Loucy (cell line): ENCODE measurements at regions not wholly inside any gene's neighbourhood (a gene's known extent, or its start where the extent isn't known, plus 50 kb on each side); places are given as distances from the start of the nearest gene placed in this dataset.
"Not testable (repeated sequence)": the region's sequence is repeated elsewhere in the genome, so short reads cannot be mapped to it uniquely, and the experiment has no call there.

ENCODE experiments used
- H2AFZ ChIP-seq: fragments of 200-600 bp; sonication (generic); 2 replicates; pipeline ENCODE4 v1.6.0; 2016; ENCODE audit warnings: antibody characterized with exemption, mild to moderate bottlenecking, low read length, moderate library complexity
- H3F3A ChIP-seq: fragments of 200-600 bp; 2 replicates; pipeline ENCODE4 v1.6.0; 2016; ENCODE audit warnings: antibody characterized with exemption, low read depth, mild to moderate bottlenecking
- H3K27me3 ChIP-seq: fragments of 200-600 bp; sonication (generic); 2 replicates; pipeline ENCODE4 v1.6.1; 2014; ENCODE audit warnings: low read length, mild to moderate bottlenecking; ENCODE audit not compliant: insufficient read depth, poor library complexity, severe bottlenecking
- H3K36me3 ChIP-seq: fragments of 200-600 bp; sonication (generic); 2 replicates; pipeline ENCODE4 v1.6.1; 2016; ENCODE audit warnings: low read length; ENCODE audit not compliant: insufficient read depth
- H3K4me1 ChIP-seq: fragments of 200-600 bp; sonication (generic); 2 replicates; pipeline ENCODE4 v1.5.1; 2014; ENCODE audit warnings: low read length, mild to moderate bottlenecking; ENCODE audit not compliant: insufficient read depth, poor library complexity, severe bottlenecking
- H3K4me2 ChIP-seq: fragments of 200-600 bp; sonication (generic); 2 replicates; pipeline ENCODE4 v1.6.0; 2014; ENCODE audit warnings: antibody characterized with exemption, low read length, low read depth, mild to moderate bottlenecking; ENCODE audit not compliant: poor library complexity, severe bottlenecking
- H3K4me3 ChIP-seq: fragments of 200-600 bp; sonication (generic); 2 replicates; pipeline ENCODE4 v1.5.1; 2014; ENCODE audit warnings: low read length, mild to moderate bottlenecking, mixed read lengths; ENCODE audit not compliant: poor library complexity, severe bottlenecking
- H3K79me2 ChIP-seq: fragments of 200-600 bp; sonication (generic); 2 replicates; pipeline ENCODE4 v1.6.1; 2014; ENCODE audit warnings: low read length; ENCODE audit not compliant: insufficient read depth
- H3K9ac ChIP-seq: fragments of 200-600 bp; sonication (generic); 2 replicates; pipeline ENCODE4 v1.6.0; 2014; ENCODE audit warnings: mild to moderate bottlenecking, low read depth, low read length, moderate library complexity; ENCODE audit not compliant: poor library complexity, severe bottlenecking
- H3K9me2 ChIP-seq: fragments of 200-600 bp; sonication (generic); replicated peaks from 2 replicates; pipeline ENCODE4 v1.6.1; 2016; ENCODE audit warnings: low read depth, low read length, mixed read lengths
- H3K9me3 ChIP-seq: fragments of 200-600 bp; sonication (generic); 2 replicates; pipeline ENCODE4 v1.6.1; 2014; ENCODE audit warnings: mild to moderate bottlenecking, antibody characterized with exemption, low read length, low read depth; ENCODE audit not compliant: insufficient read depth
- H4K20me1 ChIP-seq: fragments of 200-600 bp; sonication (generic); 2 replicates; pipeline ENCODE4 v1.6.0; 2014; ENCODE audit warnings: antibody characterized with exemption, low read length, mild to moderate bottlenecking; ENCODE audit not compliant: insufficient read depth, poor library complexity, severe bottlenecking
- EZH2phosphoT487 ChIP-seq: fragments of 200-600 bp; IDR thresholded peaks from 2 replicates; pipeline ENCODE4 v1.6.1; 2018; ENCODE audit warnings: antibody characterized with exemption, mild to moderate bottlenecking, moderate library complexity, borderline replicate concordance
- TF ChIP-seq, protein P1 (sequence below): fragments of 200-600 bp; sonication (generic); conservative IDR thresholded peaks from 2 replicates; pipeline ENCODE4 v1.5.1; 2014; ENCODE audit warnings: mild to moderate bottlenecking, antibody characterized with exemption, low read length

DNA sequence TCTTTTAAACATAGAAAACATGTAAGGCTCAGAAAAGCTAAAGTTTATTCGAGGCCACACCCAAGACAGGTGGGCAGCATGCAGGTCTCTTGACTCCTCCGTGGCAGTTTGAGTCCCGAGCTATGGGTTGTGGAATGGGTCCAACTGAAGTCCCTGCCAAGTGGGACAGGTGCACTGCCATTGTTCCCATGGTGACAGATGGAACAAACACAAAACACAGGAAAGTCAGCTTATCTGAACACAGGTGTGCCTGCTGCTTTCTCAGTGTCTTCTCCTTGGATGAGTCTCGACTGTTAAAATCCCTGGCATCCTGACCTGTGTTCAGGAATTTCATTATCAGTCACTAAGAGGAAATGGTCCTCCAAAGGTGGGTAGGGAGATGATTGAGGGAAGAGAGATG is 99.0 kb upstream of the RAB4A start:
- Histone ChIP-seq H3K79me2 (no peaks in the 10 kb centered on the region), H3F3A (no peaks in the 10 kb centered on the region), H3K4me2 (no peak overlapping the region), H3K4me1 (no peaks in the 10 kb centered on the region), H3K9ac (no peak overlapping the region), H3K36me3 (no peaks in the 10 kb centered on the region), H3K9me2 (no peaks in the 10 kb centered on the region), H3K27me3 (no peaks in the 10 kb centered on the region), H3K9me3 (no peaks in the 10 kb centered on the region), H3K4me3 (no peak overlapping the region), H2AFZ (no peak overlapping the region), H4K20me1 (no peaks in the 10 kb centered on the region)
- TF ChIP-seq EZH2phosphoT487, result no peak
- TF ChIP-seq, protein P1, sequence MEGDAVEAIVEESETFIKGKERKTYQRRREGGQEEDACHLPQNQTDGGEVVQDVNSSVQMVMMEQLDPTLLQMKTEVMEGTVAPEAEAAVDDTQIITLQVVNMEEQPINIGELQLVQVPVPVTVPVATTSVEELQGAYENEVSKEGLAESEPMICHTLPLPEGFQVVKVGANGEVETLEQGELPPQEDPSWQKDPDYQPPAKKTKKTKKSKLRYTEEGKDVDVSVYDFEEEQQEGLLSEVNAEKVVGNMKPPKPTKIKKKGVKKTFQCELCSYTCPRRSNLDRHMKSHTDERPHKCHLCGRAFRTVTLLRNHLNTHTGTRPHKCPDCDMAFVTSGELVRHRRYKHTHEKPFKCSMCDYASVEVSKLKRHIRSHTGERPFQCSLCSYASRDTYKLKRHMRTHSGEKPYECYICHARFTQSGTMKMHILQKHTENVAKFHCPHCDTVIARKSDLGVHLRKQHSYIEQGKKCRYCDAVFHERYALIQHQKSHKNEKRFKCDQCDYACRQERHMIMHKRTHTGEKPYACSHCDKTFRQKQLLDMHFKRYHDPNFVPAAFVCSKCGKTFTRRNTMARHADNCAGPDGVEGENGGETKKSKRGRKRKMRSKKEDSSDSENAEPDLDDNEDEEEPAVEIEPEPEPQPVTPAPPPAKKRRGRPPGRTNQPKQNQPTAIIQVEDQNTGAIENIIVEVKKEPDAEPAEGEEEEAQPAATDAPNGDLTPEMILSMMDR, result no peak

DNA sequence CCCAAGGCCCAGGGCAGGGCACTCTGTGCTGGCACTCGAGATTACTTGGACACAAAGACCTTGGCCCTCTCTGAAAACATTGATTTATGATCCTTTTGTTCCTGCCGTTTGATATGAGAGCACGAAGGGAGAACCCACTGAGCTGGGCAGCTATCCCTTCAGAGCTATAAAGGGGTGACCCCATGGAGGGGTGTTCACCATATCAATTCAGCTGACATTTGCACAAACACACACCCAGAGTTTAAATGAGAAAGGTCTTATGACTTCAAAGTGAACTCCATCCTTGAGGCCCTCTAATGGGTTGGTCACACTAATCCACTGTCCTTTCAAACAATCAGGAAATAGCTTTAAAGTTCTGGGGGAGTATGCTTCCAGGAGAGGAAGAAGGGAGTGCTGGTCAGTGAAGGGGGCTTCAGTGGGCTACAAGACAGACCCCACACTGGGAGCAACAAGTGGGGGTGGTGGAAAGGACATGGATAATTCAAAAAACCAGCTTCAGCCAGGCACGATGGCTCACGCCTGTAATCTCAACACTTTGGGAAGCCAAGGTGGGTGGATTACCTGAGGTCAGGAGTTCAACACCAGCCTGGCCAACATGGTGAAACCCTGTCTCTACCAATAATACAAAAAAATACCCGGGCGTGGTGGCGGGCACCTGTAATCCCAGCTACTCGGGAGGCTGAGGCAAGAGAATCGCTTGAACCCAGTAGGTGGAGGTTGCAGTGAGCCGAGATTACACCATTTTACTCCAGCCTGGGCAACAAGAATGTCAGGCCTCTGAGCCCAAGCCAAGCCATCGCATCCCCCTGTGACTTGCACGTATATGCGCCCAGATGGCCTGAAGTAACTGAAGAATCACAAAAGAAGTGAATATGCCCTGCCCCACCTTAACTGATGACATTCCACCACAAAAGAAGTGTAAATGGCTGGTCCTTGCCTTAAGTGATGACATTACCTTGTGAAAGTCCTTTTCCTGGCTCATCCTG is 97.1 kb upstream of the RAB4A start:
- H4K20me1 ChIP-seq, H3K9ac ChIP-seq, H3K79me2 ChIP-seq, H3K9me2 ChIP-seq, H3K36me3 ChIP-seq, H3F3A ChIP-seq, H2AFZ ChIP-seq, H3K27me3 ChIP-seq, H3K4me3 ChIP-seq, H3K4me1 ChIP-seq, H3K4me2 ChIP-seq, H3K9me3 ChIP-seq: not testable (repeated sequence)

DNA sequence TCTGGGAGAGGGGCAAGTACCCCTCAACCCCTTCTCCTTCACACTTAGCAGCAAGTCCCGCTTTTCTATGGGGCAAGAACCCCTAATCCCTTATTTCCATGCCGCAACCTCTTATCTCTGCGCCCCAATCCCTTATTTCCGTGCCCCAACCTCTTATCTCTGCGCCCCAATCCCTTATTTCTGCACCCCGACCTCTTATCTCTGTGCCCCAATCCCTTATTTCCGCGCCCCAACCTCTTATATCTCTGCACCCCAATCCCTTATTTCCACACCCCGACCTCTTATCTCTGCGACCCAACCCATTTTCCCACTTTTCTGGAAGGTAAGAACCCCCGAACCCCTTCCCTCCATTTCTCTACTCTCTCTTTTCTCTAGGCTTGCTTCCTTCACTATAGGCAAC is 95.6 kb upstream of the RAB4A start:
- H3K4me2 ChIP-seq, H3F3A ChIP-seq, H3K4me3 ChIP-seq, H3K9me2 ChIP-seq, H3K36me3 ChIP-seq, H3K9ac ChIP-seq, H3K9me3 ChIP-seq, H3K79me2 ChIP-seq, H3K4me1 ChIP-seq, H4K20me1 ChIP-seq, H3K27me3 ChIP-seq, H2AFZ ChIP-seq: not testable (repeated sequence)

DNA sequence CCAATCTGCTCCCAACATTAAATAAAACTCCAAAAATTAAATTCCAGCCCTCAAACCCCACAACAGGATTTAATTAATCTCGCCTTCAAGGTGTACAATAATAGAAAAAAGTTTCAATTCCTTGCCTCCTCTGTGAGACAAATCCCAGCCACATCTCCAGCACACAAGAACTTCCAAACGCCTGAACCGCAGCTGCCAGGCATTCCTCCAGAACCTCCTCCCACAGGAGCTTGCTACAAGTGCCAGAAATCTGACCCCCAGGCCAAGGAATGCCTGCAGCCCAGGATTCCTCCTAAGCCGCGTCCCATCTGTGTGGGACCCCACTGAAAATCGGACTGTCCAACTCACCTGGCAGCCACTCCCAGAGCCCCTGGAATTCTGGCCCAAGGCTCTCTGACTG is 94.5 kb upstream of the RAB4A start:
- not testable (repeated sequence) for H3K4me3 ChIP-seq, H3K4me1 ChIP-seq, H2AFZ ChIP-seq, H4K20me1 ChIP-seq, H3F3A ChIP-seq, H3K9me2 ChIP-seq, H3K27me3 ChIP-seq, H3K9me3 ChIP-seq, H3K4me2 ChIP-seq, H3K36me3 ChIP-seq, H3K9ac ChIP-seq, H3K79me2 ChIP-seq
